ENCODE measurements at regions not wholly inside any gene's neighbourhood (a gene's known extent, or its start where the extent isn't known, plus 50 kb on each side); places are given as distances from the start of the nearest gene placed in this dataset.

DNA sequence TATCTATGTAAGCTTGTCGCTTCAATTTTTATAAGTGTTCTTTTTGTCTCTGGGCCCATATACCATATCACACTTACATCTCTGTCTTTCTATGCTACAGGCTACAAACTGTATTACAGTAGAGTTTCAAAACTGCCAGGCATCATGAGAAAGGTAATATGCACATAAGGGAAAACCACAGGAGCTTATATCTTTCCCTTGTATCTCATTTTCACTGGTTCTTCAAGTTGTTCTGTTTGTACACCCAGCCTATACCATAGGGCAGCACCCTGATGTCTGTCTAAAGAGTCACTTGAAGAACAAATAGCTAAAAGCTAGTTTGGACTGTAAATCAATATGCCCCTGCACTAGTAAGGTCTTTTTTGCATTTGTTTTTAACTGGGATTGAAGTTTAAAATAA, 366.7 kb downstream of the FIGN start:
- TF ChIP-seq POLR2A (IDR thresholded peaks at IDR 0.05) = no peak
- TF ChIP-seq, protein P1, sequence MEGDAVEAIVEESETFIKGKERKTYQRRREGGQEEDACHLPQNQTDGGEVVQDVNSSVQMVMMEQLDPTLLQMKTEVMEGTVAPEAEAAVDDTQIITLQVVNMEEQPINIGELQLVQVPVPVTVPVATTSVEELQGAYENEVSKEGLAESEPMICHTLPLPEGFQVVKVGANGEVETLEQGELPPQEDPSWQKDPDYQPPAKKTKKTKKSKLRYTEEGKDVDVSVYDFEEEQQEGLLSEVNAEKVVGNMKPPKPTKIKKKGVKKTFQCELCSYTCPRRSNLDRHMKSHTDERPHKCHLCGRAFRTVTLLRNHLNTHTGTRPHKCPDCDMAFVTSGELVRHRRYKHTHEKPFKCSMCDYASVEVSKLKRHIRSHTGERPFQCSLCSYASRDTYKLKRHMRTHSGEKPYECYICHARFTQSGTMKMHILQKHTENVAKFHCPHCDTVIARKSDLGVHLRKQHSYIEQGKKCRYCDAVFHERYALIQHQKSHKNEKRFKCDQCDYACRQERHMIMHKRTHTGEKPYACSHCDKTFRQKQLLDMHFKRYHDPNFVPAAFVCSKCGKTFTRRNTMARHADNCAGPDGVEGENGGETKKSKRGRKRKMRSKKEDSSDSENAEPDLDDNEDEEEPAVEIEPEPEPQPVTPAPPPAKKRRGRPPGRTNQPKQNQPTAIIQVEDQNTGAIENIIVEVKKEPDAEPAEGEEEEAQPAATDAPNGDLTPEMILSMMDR (IDR thresholded peaks at IDR 0.05) = no peak
- 83 to 88% (median 86%) methylated on average over 1 of the region's 1 CpG for WGBS, 4 donors
- no peak overlapping the region for H3K27ac ChIP-seq
- H3K4me1 ChIP-seq (replicated peaks in 1 of 2) = no peaks in the 10 kb centered on the region
- no peaks in the 10 kb centered on the region for H3K36me3 ChIP-seq (replicated peaks in 1 of 2)
- no peaks in the 10 kb centered on the region for H3K9me3 ChIP-seq (replicated peaks in 1 of 3)
- H3K27me3 ChIP-seq = no peaks in the 10 kb centered on the region
- DNase-seq = no peak
- intact Hi-C loops (cut with DNase I) = no loop called here
- H3K4me3 ChIP-seq = no peak overlapping the region

DNA sequence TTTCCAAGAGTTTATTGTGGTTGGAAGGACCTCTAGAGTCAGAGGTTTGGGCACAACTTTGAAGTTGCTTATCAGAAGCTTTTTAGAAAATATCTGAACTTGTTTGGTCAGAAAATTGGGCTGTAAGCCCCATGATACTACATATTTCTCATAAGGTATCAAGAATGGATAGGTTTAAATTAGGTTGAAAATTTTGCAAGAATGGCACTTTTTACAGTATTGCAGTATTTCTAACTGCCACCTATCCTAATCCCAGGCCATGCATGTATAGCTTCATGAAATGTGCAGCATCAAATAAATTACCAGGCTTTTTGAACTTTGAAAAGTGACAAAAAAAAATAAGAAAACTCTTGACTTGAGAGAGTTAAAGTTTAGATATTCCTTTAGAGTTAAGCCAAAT, 367.2 kb downstream of the FIGN start:
- no peaks in the 10 kb centered on the region for H3K4me1 ChIP-seq (replicated peaks in 1 of 2)
- no peak overlapping the region for H3K27ac ChIP-seq
- no peak overlapping the region for H3K4me3 ChIP-seq
- H3K36me3 ChIP-seq (replicated peaks in 1 of 2) = no peaks in the 10 kb centered on the region
- intact Hi-C loops (cut with DNase I) = no loop called here
- H3K27me3 ChIP-seq = no peaks in the 10 kb centered on the region
- H3K9me3 ChIP-seq (replicated peaks in 1 of 3) = no peaks in the 10 kb centered on the region
- no peak for TF ChIP-seq POLR2A (IDR thresholded peaks at IDR 0.05)
- TF ChIP-seq, protein P1 (IDR thresholded peaks at IDR 0.05) = no peak
- DNase-seq = no peak

DNA sequence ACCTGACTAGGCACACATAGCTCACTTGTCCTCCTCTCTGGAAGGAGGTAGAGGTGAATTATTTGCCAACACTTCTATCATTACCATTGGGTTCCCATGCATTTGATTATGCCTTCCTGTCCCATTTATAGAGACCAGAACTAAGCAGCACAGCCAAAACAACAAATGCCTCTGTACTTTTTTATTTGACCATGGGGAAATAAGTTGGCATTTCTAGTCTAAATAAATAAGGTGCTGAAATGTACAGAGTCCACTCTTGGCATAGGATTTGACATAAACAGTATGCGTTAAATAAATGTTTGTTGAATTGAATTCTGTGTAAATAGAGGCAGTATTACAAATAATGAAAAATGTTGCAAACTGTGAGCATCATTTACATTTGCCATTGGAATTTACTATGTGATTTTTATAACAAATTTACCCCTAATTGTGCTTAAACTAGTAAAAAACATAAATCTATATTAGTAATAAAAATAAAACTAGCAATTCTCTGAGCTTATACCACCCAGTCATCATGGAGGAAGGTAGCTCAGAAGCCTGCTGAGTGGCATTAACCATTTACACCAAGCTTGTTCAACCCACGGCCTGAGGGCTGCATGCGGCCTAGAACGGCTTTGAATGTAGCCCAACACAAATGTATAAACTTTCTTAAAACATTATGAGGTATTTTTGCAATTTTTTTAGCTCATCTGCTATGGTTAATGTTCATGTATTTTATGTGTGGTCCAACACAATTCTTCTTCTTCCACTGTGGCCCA, 367.8 kb downstream of the FIGN start:
- Histone ChIP-seq H3K4me3 (no peak overlapping the region), H3K9me3 (replicated peaks in 1 of 3) (no peaks in the 10 kb centered on the region), H3K27ac (no peak overlapping the region), H3K27me3 (no peaks in the 10 kb centered on the region), H3K36me3 (replicated peaks in 1 of 2) (no peaks in the 10 kb centered on the region), H3K4me1 (replicated peaks in 1 of 2) (no peaks in the 10 kb centered on the region)
- WGBS, 4 donors = 90 to 94% (median 92%) methylated on average over 4 of the region's 4 CpGs
- intact Hi-C loops (cut with DNase I) = no loop called here
- DNase-seq = no peak
- TF ChIP-seq, protein P1 (IDR thresholded peaks at IDR 0.05) = no peak
- no peak for TF ChIP-seq POLR2A (IDR thresholded peaks at IDR 0.05)

DNA sequence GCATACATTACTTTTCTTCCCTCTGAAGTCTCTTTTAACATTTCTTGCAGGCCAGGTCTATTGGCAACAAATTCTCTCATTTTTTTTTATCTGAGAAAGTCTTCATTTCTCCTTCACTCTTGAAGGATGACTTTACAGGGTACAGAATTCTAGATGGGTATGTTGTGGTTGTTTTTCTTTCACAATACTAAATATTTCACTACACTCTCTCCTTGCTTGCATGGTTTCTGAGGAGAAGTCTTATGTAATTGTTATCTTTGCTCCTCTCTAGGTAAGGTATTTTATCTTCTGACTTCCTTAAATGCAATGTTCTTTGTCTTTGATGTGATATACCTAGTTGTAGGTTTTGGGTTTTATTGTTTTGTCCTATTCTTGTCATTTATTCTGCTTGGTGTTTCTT, 371.1 kb downstream of the FIGN start:
- TF ChIP-seq POLR2A (IDR thresholded peaks at IDR 0.05) = no peak
- TF ChIP-seq, protein P1 (IDR thresholded peaks at IDR 0.05) = no peak
- no peak for DNase-seq
- no peaks in the 10 kb centered on the region for H3K4me1 ChIP-seq (replicated peaks in 1 of 2)
- H3K36me3 ChIP-seq (replicated peaks in 1 of 2) = no peaks in the 10 kb centered on the region
- no peaks in the 10 kb centered on the region for H3K27me3 ChIP-seq
- H3K27ac ChIP-seq = no peak overlapping the region
- no peak overlapping the region for H3K4me3 ChIP-seq
- intact Hi-C loops (cut with DNase I) = no loop called here
- H3K9me3 ChIP-seq (replicated peaks in 1 of 3) = no peaks in the 10 kb centered on the region
